Osteocyte (in vitro differentiated cells): ENCODE measurements at regions not wholly inside any gene's neighbourhood (a gene's known extent, or its start where the extent isn't known, plus 50 kb on each side); places are given as distances from the start of the nearest gene placed in this dataset.

ENCODE experiments used
- DNase-seq: peaks from one replicate; pipeline ENCODE4 v3.0.0; 2021; ENCODE audit warnings: mixed read lengths; ENCODE audit not compliant: unreplicated experiment; ENCODE audit errors: extremely low spot score
- H3K27ac Mint-ChIP-seq: one replicate; pipeline ENCODE4 v1.8.0; 2021; ENCODE audit warnings: mild to moderate bottlenecking, mixed read lengths; ENCODE audit not compliant: unreplicated experiment
- H3K27me3 Mint-ChIP-seq: one replicate; pipeline ENCODE4 v1.8.0; 2021; ENCODE audit warnings: mixed read lengths; ENCODE audit not compliant: unreplicated experiment
- H3K36me3 Mint-ChIP-seq: one replicate; pipeline ENCODE4 v1.8.0; 2021; ENCODE audit warnings: mixed read lengths; ENCODE audit not compliant: unreplicated experiment
- H3K4me1 Mint-ChIP-seq: one replicate; pipeline ENCODE4 v1.8.0; 2021; ENCODE audit warnings: mixed read lengths; ENCODE audit not compliant: unreplicated experiment
- H3K4me3 Mint-ChIP-seq: one replicate; pipeline ENCODE4 v1.8.0; 2021; ENCODE audit warnings: mild to moderate bottlenecking, moderate library complexity, mixed read lengths; ENCODE audit not compliant: unreplicated experiment
- H3K9me3 Mint-ChIP-seq: one replicate; pipeline ENCODE4 v1.8.0; 2021; ENCODE audit warnings: mixed read lengths; ENCODE audit not compliant: unreplicated experiment
- TF ChIP-seq, protein P1 (sequence below): fragments of 200-600 bp; sonication (generic); IDR thresholded peaks from 2 replicates; pipeline ENCODE4 v1.5.0; 2021; ENCODE audit warnings: antibody characterized with exemption, mild to moderate bottlenecking, moderate library complexity

GRCh38 chr13:99896369-99897075 lies 75.0 kb downstream of the ZIC5 start:
- no peaks in the 10 kb centered on the region for H3K36me3 Mint-ChIP-seq
- no peaks in the 10 kb centered on the region for H3K27me3 Mint-ChIP-seq
- H3K9me3 Mint-ChIP-seq, result no peaks in the 10 kb centered on the region
- no peak overlapping the region for H3K4me3 Mint-ChIP-seq
- no peak overlapping the region for H3K27ac Mint-ChIP-seq
- DNase-seq, result no peak
- H3K4me1 Mint-ChIP-seq, result peaks cover 21% of the 10 kb centered on the region
- TF ChIP-seq, protein P1, sequence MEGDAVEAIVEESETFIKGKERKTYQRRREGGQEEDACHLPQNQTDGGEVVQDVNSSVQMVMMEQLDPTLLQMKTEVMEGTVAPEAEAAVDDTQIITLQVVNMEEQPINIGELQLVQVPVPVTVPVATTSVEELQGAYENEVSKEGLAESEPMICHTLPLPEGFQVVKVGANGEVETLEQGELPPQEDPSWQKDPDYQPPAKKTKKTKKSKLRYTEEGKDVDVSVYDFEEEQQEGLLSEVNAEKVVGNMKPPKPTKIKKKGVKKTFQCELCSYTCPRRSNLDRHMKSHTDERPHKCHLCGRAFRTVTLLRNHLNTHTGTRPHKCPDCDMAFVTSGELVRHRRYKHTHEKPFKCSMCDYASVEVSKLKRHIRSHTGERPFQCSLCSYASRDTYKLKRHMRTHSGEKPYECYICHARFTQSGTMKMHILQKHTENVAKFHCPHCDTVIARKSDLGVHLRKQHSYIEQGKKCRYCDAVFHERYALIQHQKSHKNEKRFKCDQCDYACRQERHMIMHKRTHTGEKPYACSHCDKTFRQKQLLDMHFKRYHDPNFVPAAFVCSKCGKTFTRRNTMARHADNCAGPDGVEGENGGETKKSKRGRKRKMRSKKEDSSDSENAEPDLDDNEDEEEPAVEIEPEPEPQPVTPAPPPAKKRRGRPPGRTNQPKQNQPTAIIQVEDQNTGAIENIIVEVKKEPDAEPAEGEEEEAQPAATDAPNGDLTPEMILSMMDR, result no peak

GRCh38 chr13:99895444-99896368 lies 75.9 kb downstream of the ZIC5 start:
- TF ChIP-seq, protein P1, result no peak
- Mint-ChIP-seq H3K27ac (no peak overlapping the region), H3K4me3 (no peak overlapping the region), H3K36me3 (no peaks in the 10 kb centered on the region), H3K27me3 (no peaks in the 10 kb centered on the region), H3K9me3 (no peaks in the 10 kb centered on the region), H3K4me1 (peaks cover 21% of the 10 kb centered on the region)
- no peak for DNase-seq

GRCh38 chr13:99894840-99895443 lies 76.6 kb downstream of the ZIC5 start:
- Mint-ChIP-seq H3K36me3 (no peaks in the 10 kb centered on the region), H3K9me3 (no peaks in the 10 kb centered on the region), H3K27me3 (no peaks in the 10 kb centered on the region), H3K4me3 (no peak overlapping the region), H3K27ac (no peak overlapping the region), H3K4me1 (peaks cover 21% of the 10 kb centered on the region)
- DNase-seq, result no peak
- TF ChIP-seq, protein P1, result no peak

- H3K4me1 Mint-ChIP-seq, result peaks cover 21% of the 10 kb centered on the region
- H3K27me3 Mint-ChIP-seq, result no peaks in the 10 kb centered on the region
- no peak for DNase-seq
- TF ChIP-seq, protein P1, result no peak
- H3K36me3 Mint-ChIP-seq, result no peaks in the 10 kb centered on the region
- H3K9me3 Mint-ChIP-seq, result no peaks in the 10 kb centered on the region
- H3K4me3 Mint-ChIP-seq, result no peak overlapping the region
- no peak overlapping the region for H3K27ac Mint-ChIP-seq
Observed at GRCh38 chr13:99894105-99894839, 77.3 kb downstream of the ZIC5 start.
